ENCODE measurements at regions not wholly inside any gene's neighbourhood (a gene's known extent, or its start where the extent isn't known, plus 50 kb on each side); places are given as distances from the start of the nearest gene placed in this dataset.

DNA sequence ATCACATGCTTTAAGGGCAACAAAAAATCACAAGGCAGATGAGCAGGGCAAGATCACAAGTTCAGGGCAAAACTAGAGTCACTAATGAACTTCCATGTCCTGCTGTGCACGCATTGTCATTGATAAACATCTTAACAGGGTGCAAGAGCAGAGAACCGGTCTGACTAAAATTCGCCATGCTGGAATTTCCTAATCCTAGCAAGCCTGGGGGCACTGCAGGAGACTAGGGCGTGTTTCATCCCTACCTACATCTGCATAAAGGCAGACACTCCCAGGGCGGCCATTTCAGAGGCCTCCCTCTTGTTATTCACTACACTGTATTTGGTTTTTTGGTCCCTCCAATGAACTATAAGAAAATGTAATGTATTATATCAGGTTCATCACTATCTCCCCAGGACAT lies 203.6 kb downstream of the ARHGEF9 start:
- TF ChIP-seq, protein P1, sequence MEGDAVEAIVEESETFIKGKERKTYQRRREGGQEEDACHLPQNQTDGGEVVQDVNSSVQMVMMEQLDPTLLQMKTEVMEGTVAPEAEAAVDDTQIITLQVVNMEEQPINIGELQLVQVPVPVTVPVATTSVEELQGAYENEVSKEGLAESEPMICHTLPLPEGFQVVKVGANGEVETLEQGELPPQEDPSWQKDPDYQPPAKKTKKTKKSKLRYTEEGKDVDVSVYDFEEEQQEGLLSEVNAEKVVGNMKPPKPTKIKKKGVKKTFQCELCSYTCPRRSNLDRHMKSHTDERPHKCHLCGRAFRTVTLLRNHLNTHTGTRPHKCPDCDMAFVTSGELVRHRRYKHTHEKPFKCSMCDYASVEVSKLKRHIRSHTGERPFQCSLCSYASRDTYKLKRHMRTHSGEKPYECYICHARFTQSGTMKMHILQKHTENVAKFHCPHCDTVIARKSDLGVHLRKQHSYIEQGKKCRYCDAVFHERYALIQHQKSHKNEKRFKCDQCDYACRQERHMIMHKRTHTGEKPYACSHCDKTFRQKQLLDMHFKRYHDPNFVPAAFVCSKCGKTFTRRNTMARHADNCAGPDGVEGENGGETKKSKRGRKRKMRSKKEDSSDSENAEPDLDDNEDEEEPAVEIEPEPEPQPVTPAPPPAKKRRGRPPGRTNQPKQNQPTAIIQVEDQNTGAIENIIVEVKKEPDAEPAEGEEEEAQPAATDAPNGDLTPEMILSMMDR (IDR thresholded peaks at IDR 0.05) = no peak
- TF ChIP-seq CBX2 (IDR thresholded peaks at IDR 0.05; ENCODE audit: borderline replicate concordance, low read depth) (no peak), JUN (IDR thresholded peaks at IDR 0.05) (no peak), NFE2L2 (conservative IDR thresholded peaks at IDR 0.05; ENCODE audit: low read length) (no peak), RNF2 (IDR thresholded peaks at IDR 0.05; ENCODE audit: borderline replicate concordance, low read depth) (no peak), ZNF302 (CRISPR knock-in tag; IDR thresholded peaks at IDR 0.05) (no peak)
- TF ChIP-seq, protein P2, sequence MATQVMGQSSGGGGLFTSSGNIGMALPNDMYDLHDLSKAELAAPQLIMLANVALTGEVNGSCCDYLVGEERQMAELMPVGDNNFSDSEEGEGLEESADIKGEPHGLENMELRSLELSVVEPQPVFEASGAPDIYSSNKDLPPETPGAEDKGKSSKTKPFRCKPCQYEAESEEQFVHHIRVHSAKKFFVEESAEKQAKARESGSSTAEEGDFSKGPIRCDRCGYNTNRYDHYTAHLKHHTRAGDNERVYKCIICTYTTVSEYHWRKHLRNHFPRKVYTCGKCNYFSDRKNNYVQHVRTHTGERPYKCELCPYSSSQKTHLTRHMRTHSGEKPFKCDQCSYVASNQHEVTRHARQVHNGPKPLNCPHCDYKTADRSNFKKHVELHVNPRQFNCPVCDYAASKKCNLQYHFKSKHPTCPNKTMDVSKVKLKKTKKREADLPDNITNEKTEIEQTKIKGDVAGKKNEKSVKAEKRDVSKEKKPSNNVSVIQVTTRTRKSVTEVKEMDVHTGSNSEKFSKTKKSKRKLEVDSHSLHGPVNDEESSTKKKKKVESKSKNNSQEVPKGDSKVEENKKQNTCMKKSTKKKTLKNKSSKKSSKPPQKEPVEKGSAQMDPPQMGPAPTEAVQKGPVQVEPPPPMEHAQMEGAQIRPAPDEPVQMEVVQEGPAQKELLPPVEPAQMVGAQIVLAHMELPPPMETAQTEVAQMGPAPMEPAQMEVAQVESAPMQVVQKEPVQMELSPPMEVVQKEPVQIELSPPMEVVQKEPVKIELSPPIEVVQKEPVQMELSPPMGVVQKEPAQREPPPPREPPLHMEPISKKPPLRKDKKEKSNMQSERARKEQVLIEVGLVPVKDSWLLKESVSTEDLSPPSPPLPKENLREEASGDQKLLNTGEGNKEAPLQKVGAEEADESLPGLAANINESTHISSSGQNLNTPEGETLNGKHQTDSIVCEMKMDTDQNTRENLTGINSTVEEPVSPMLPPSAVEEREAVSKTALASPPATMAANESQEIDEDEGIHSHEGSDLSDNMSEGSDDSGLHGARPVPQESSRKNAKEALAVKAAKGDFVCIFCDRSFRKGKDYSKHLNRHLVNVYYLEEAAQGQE (IDR thresholded peaks at IDR 0.05) = no peak
- TF ChIP-seq, protein P3, sequence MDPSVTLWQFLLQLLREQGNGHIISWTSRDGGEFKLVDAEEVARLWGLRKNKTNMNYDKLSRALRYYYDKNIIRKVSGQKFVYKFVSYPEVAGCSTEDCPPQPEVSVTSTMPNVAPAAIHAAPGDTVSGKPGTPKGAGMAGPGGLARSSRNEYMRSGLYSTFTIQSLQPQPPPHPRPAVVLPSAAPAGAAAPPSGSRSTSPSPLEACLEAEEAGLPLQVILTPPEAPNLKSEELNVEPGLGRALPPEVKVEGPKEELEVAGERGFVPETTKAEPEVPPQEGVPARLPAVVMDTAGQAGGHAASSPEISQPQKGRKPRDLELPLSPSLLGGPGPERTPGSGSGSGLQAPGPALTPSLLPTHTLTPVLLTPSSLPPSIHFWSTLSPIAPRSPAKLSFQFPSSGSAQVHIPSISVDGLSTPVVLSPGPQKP (IDR thresholded peaks at IDR 0.05; ENCODE audit: low read depth, low read length) = no peak
